GM21367 (cell line): ENCODE measurements at regions not wholly inside any gene's neighbourhood (a gene's known extent, or its start where the extent isn't known, plus 50 kb on each side); places are given as distances from the start of the nearest gene placed in this dataset.
"Not testable (repeated sequence)": the region's sequence is repeated elsewhere in the genome, so short reads cannot be mapped to it uniquely, and the experiment has no call there.

Experiments used
- ATAC-seq: cut with Tn5 transposase; IDR thresholded peaks from one replicate; pipeline ENCODE4 v1.9.1; 2021; ENCODE audit not compliant: unreplicated experiment

GRCh38 chr6:92737983-92738382, 681.4 kb downstream of the EPHA7 start:
- no peak for ATAC-seq

- ATAC-seq: peak; percentile 95
Observed at GRCh38 chr6:92723390-92723931, 695.9 kb downstream of the EPHA7 start.

- ATAC-seq: no peak
Observed at GRCh38 chr6:92719773-92720172, 699.6 kb downstream of the EPHA7 start.

- ATAC-seq: no peak
Observed at GRCh38 chr6:92716638-92717037, 702.7 kb downstream of the EPHA7 start.

- ATAC-seq: no peak
Observed at GRCh38 chr6:92715991-92716390, 703.4 kb downstream of the EPHA7 start.

GRCh38 chr6:92714346-92714745, 705.0 kb downstream of the EPHA7 start:
- ATAC-seq: no peak

- ATAC-seq: peak; percentile 90
Observed at GRCh38 chr6:92710048-92710447, 709.3 kb downstream of the EPHA7 start.

- no peak for ATAC-seq
Observed at GRCh38 chr6:92708945-92709344, 710.4 kb downstream of the EPHA7 start.

- no peak for ATAC-seq
Observed at GRCh38 chr6:92708270-92708669, 711.1 kb downstream of the EPHA7 start.

- ATAC-seq: no peak
Observed at GRCh38 chr6:92706976-92707375, 712.4 kb downstream of the EPHA7 start.

GRCh38 chr6:92701425-92702096, 717.8 kb downstream of the EPHA7 start:
- ATAC-seq: no peak

GRCh38 chr6:92700411-92700810, 718.9 kb downstream of the EPHA7 start:
- no peak for ATAC-seq

- ATAC-seq: no peak
Observed at GRCh38 chr6:92690997-92691599, 728.3 kb downstream of the EPHA7 start.

GRCh38 chr6:92688342-92688741, 731.0 kb downstream of the EPHA7 start:
- ATAC-seq: no peak

GRCh38 chr6:92687278-92687677, 732.1 kb downstream of the EPHA7 start:
- no peak for ATAC-seq

- no peak for ATAC-seq
Observed at GRCh38 chr6:92684386-92684785, 735.0 kb downstream of the EPHA7 start.

- ATAC-seq: no peak
Observed at GRCh38 chr6:92683748-92684147, 735.6 kb downstream of the EPHA7 start.

- no peak for ATAC-seq
Observed at GRCh38 chr6:92682516-92683398, 736.6 kb downstream of the EPHA7 start.

GRCh38 chr6:92681401-92681800, 738.0 kb downstream of the EPHA7 start:
- no peak for ATAC-seq

- not testable (repeated sequence) for ATAC-seq
Observed at GRCh38 chr6:92671462-92671861, 747.9 kb downstream of the EPHA7 start.

GRCh38 chr6:92667843-92668242, 751.5 kb downstream of the EPHA7 start:
- ATAC-seq: no peak
